ENCODE measurements at regions not wholly inside any gene's neighbourhood (a gene's known extent, or its start where the extent isn't known, plus 50 kb on each side); places are given as distances from the start of the nearest gene placed in this dataset.

DNA sequence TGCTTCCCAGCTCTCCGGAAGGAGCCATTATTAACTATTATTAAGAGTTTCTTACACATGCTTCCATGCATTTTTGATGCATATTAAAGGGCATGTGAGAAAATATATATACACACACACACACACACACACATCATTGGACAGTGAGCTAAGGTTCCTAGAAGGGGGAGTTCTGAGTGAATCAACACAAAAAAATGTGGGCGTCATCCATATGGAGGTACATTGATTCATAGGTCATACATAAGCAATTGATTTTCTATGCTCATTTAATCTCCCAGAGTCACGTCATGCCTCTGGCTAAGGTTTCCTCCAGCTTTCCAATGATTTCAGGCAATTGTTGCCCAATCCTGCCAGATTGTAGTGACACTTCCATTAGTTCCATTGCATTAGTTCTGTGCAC is 269.4 kb downstream of the DNAJB9 start:
- Histone ChIP-seq H4K8ac (ENCODE audit: low read depth in 2 of 2, low read length in 2 of 2) (no peak overlapping the region), H2BK15ac (ENCODE audit: low read depth, low read length) (no peak overlapping the region), H2BK5ac (ENCODE audit: low read depth, low read length, poor library complexity, severe bottlenecking) (no peak overlapping the region), H3K9ac (ENCODE audit: low read depth, low read length) (no peak overlapping the region), H3K14ac (replicated peaks; ENCODE audit: low read depth, low read length) (no peak overlapping the region), H3K4me1 (ENCODE audit: control insufficient read depth, insufficient read depth, low read length) (no peaks in the 10 kb centered on the region), H3K9me3 (ENCODE audit: control insufficient read depth, insufficient read depth, low read length) (peaks cover 4% of the 10 kb centered on the region), H3K4me2 (ENCODE audit: low read depth, low read length) (no peak overlapping the region), H3K79me1 (ENCODE audit: low read depth in 1 of 2, low read length in 2 of 2) (no peaks in the 10 kb centered on the region), H3K4me3 (ENCODE audit: insufficient read depth, low read depth, low read length) (no peak overlapping the region), H3K18ac (ENCODE audit: low read depth, low read length) (no peak overlapping the region), H3K36me3 (ENCODE audit: control insufficient read depth, insufficient read depth, low read length) (no peaks in the 10 kb centered on the region), H4K91ac (ENCODE audit: insufficient read depth, low read depth, low read length) (no peak overlapping the region), H3K4ac (ENCODE audit: low read depth, low read length) (no peak overlapping the region), H3K9me1 (ENCODE audit: insufficient read depth, low read length) (no peaks in the 10 kb centered on the region), H2BK20ac (ENCODE audit: low read depth, low read length) (no peak overlapping the region), H2AFZ (replicated peaks; ENCODE audit: low read length, poor library complexity) (no peak overlapping the region), H3K27ac (ENCODE audit: insufficient read depth, low read length) (no peak overlapping the region), H3K23ac (ENCODE audit: low read depth, low read length) (no peak overlapping the region), H3K56ac (ENCODE audit: extremely low read depth, insufficient read depth, low read length) (no peak overlapping the region), H2AK9ac (replicated peaks; ENCODE audit: low read depth, low read length, poor library complexity) (no peak overlapping the region), H2AK5ac (ENCODE audit: low read depth, low read length) (no peak overlapping the region), H4K20me1 (ENCODE audit: insufficient read depth, low read length) (no peaks in the 10 kb centered on the region), H2BK120ac (ENCODE audit: low read depth, low read length) (no peak overlapping the region), H3K27me3 (ENCODE audit: control insufficient read depth, insufficient read depth, low read length) (no peaks in the 10 kb centered on the region), H4K5ac (ENCODE audit: low read depth, low read length) (no peak overlapping the region)
- TF ChIP-seq MAFK (IDR thresholded peaks at IDR 0.05; ENCODE audit: low read depth, low read length) (no peak), MAZ (IDR thresholded peaks at IDR 0.05; ENCODE audit: borderline replicate concordance, low read depth, low read length) (no peak), ELK1 (IDR thresholded peaks at IDR 0.05; ENCODE audit: borderline replicate concordance, low read depth, low read length) (no peak), CEBPB (IDR thresholded peaks at IDR 0.05; ENCODE audit: low read depth, low read length) (no peak), POLR2A (IDR thresholded peaks at IDR 0.05; ENCODE audit: low read depth, low read length) (no peak), USF2 (IDR thresholded peaks at IDR 0.05; ENCODE audit: low read depth, low read length) (no peak), FOS (IDR thresholded peaks at IDR 0.05; ENCODE audit: low read depth, low read length) (no peak), RFX5 (IDR thresholded peaks at IDR 0.05; ENCODE audit: low read depth, low read length) (no peak), RAD21 (IDR thresholded peaks at IDR 0.05; ENCODE audit: low read length) (no peak), SMC3 (IDR thresholded peaks at IDR 0.05; ENCODE audit: low read depth, low read length) (no peak), CHD1 (IDR thresholded peaks at IDR 0.05; ENCODE audit: low read depth, low read length) (no peak)
- no CpG with 5 or more reads among the region's 3 CpGs for WGBS, 2 experiments (ENCODE audit: extremely low coverage in 2 of 2, insufficient read length in 1 of 2)
- dilution Hi-C loops (cut with HindIII; ENCODE audit: low sequenced_read_pairs, unreplicated experiment) (no loop called here), intact Hi-C loops (cut with micrococcal nuclease) (no loop called here), in situ Hi-C loops (cut with MboI; ENCODE audit: low sequenced_read_pairs) (no loop called here)
- POLR2A ChIA-PET (ENCODE audit: unreplicated experiment) = no interaction called here
- no TSS peak for BruUV-seq (replicated peaks)
- ATAC-seq (ENCODE audit: low read depth) (no peak), DNase-seq (no peak)
- CTCF ChIA-PET = interaction anchor here (0.5 kb wide), 1 partner anchor 21 kb away, joined by 3 read pairs; no protein-coding TSS in a partner anchor
